Body of pancreas (tissue), 4 donors: ENCODE measurements at regions not wholly inside any gene's neighbourhood (a gene's known extent, or its start where the extent isn't known, plus 50 kb on each side); places are given as distances from the start of the nearest gene placed in this dataset.

Experiments
- POLR2A ChIP-seq, 3 donors: fragments of 450-650 bp; IDR thresholded peaks; one replicate each; pipeline ENCODE4 v1.6.1; 2016; ENCODE audit warnings: antibody characterized with exemption in 3 of 3, mild to moderate bottlenecking in 2 of 3
- TF ChIP-seq, protein P1 (sequence below), 7 experiments: fragments of 450-650 bp in 4 of 7; fragments of 200-600 bp in 3 of 7; sonication (generic) in 3 of 7; IDR thresholded peaks; one replicate each; pipeline ENCODE4 v1.5.1; 2016 to 2019; ENCODE audit warnings: antibody characterized with exemption in 7 of 7

DNA sequence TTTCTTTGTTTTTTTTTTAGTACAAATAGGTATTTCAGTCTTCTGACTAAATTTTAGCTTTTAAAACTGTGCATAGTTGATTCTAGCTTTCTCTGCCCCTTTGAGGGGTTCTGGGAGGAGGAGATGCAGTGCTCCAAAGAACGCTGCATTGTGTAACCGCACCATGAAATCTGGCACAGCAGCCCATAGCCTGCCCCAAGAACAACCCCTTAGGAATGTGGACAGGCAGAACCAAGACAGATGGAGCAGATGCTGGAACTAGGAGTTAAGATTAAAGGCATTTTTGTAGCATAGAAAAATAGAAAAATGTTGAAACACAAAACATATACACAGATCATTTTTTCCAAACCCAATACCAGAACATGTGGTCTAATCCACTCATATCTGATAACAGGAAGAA lies 187.5 kb downstream of the SCG2 start:
- TF ChIP-seq, protein P1, sequence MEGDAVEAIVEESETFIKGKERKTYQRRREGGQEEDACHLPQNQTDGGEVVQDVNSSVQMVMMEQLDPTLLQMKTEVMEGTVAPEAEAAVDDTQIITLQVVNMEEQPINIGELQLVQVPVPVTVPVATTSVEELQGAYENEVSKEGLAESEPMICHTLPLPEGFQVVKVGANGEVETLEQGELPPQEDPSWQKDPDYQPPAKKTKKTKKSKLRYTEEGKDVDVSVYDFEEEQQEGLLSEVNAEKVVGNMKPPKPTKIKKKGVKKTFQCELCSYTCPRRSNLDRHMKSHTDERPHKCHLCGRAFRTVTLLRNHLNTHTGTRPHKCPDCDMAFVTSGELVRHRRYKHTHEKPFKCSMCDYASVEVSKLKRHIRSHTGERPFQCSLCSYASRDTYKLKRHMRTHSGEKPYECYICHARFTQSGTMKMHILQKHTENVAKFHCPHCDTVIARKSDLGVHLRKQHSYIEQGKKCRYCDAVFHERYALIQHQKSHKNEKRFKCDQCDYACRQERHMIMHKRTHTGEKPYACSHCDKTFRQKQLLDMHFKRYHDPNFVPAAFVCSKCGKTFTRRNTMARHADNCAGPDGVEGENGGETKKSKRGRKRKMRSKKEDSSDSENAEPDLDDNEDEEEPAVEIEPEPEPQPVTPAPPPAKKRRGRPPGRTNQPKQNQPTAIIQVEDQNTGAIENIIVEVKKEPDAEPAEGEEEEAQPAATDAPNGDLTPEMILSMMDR (IDR thresholded peaks at IDR 0.05): no peak
- no peak for TF ChIP-seq POLR2A (IDR thresholded peaks at IDR 0.05)
